Progenitor cell of endocrine pancreas (in vitro differentiated cells): ENCODE measurements at regions not wholly inside any gene's neighbourhood (a gene's known extent, or its start where the extent isn't known, plus 50 kb on each side); places are given as distances from the start of the nearest gene placed in this dataset.

Experiments
- DNase-seq: peaks from one replicate; pipeline ENCODE4 v3.0.0; 2021; ENCODE audit warnings: low spot score; ENCODE audit not compliant: unreplicated experiment
- H3K27ac Mint-ChIP-seq: 2 replicates; pipeline ENCODE4 v1.8.0; 2021; ENCODE audit warnings: mild to moderate bottlenecking, moderate library complexity, mixed read lengths
- H3K27me3 Mint-ChIP-seq: 2 replicates; pipeline ENCODE4 v1.8.0; 2021; ENCODE audit warnings: mixed read lengths
- H3K36me3 Mint-ChIP-seq: 2 replicates; pipeline ENCODE4 v1.8.0; 2022; ENCODE audit warnings: mixed read lengths; ENCODE audit not compliant: insufficient read depth
- H3K4me1 Mint-ChIP-seq: 2 replicates; pipeline ENCODE4 v1.8.0; 2021; ENCODE audit warnings: low read depth, mixed read lengths
- H3K4me3 Mint-ChIP-seq: 2 replicates; pipeline ENCODE4 v1.8.0; 2021; ENCODE audit warnings: low read depth, mild to moderate bottlenecking, moderate library complexity, mixed read lengths
- H3K9me3 Mint-ChIP-seq: 2 replicates; pipeline ENCODE4 v1.8.0; 2021; ENCODE audit warnings: low read depth, mixed read lengths
- TF ChIP-seq, protein P1 (sequence below): fragments of 200-600 bp; sonication (generic); IDR thresholded peaks from one replicate; pipeline ENCODE4 v1.5.0; 2021; ENCODE audit warnings: antibody characterized with exemption, mild to moderate bottlenecking; ENCODE audit not compliant: unreplicated experiment

DNA sequence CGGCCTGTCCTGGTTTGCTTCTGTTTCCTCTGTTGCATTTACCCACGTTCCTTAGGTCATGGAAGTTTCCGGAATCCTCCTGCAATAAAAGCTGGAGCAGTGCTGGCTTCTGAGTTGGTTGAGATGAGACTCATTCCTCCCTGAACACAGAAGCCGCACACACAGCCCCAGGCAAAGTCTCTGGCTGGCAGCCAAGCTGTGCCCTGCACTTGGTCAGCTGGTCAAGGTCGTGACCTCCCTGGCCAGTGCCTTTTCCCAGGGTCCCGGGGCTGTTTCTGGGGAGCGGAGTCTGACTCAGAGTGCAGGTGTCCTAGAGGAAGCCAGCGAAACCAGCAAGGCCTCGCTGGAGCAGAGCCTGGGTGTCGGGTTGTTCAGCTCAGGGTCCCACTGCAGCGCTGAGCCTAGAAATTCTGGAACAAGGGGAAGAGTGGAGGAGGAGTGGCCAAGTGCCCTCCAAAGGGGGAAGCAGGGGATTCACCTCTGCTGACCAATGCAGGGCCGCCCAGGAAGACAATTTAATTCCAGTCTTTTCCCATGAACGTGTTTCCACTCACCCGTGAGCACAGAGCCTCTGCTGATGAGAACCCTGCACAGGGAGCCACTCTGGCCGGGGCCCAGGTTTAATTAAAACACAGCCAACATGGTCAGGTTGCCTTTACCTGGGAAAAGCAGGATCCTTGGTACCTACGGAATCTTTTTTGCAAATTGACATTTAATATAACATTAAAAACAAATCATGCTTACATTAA is 245.5 kb upstream of the PPP2R2D start:
- peaks cover 18% of the 10 kb centered on the region for H3K27me3 Mint-ChIP-seq
- no peak overlapping the region for H3K27ac Mint-ChIP-seq
- H3K4me1 Mint-ChIP-seq: peaks cover 3% of the 10 kb centered on the region

DNA sequence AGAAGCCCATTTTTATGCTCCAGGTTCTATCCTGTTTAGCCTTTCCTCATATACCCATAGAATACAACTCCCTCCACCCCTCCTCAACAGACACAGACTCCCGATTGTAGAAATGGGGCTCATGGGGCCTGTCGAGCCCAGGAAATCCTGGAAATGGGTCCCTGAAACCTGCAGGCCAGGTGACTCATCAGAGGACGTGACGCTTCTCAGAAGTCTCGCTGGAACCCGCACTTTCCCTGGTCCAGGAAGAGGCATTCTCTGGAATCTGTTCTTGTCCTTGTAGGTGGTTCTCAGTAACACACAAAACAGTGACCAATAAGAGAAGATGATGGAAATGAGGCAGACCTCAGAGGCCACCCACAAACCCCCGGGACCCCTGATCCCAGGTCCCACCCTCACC is 244.8 kb upstream of the PPP2R2D start:
- no peak overlapping the region for H3K27ac Mint-ChIP-seq
- H3K9me3 Mint-ChIP-seq: peaks cover 4% of the 10 kb centered on the region
- peaks cover 17% of the 10 kb centered on the region for H3K27me3 Mint-ChIP-seq
- DNase-seq: no peak
- peaks cover 3% of the 10 kb centered on the region for H3K4me1 Mint-ChIP-seq
- H3K4me3 Mint-ChIP-seq: no peak overlapping the region
- H3K36me3 Mint-ChIP-seq: no peaks in the 10 kb centered on the region
- TF ChIP-seq, protein P1, sequence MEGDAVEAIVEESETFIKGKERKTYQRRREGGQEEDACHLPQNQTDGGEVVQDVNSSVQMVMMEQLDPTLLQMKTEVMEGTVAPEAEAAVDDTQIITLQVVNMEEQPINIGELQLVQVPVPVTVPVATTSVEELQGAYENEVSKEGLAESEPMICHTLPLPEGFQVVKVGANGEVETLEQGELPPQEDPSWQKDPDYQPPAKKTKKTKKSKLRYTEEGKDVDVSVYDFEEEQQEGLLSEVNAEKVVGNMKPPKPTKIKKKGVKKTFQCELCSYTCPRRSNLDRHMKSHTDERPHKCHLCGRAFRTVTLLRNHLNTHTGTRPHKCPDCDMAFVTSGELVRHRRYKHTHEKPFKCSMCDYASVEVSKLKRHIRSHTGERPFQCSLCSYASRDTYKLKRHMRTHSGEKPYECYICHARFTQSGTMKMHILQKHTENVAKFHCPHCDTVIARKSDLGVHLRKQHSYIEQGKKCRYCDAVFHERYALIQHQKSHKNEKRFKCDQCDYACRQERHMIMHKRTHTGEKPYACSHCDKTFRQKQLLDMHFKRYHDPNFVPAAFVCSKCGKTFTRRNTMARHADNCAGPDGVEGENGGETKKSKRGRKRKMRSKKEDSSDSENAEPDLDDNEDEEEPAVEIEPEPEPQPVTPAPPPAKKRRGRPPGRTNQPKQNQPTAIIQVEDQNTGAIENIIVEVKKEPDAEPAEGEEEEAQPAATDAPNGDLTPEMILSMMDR: no peak

More for the DNA sequence above, 245.5 kb upstream of the PPP2R2D start:
- Mint-ChIP-seq H3K36me3 (no peaks in the 10 kb centered on the region), H3K4me3 (no peak overlapping the region), H3K9me3 (no peaks in the 10 kb centered on the region)
- DNase-seq: no peak
- TF ChIP-seq, protein P1: no peak

DNA sequence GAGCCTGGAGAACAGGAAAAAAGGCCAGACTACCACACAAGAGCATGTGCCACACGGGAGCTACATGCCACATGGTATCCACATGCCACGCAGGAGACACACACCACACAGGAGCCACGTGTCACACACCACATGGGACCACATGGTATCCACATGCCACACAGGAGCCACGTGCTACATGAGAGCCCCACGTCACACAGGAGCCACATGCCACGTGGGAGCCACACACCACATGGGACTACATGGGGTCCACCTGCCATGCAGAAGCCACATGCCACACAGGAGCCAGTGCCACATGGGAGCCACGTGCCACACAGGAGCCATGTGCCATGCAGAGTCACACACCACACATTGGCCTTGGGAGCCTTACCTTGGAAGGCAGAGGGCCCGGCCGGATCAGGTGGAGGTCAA is 244.4 kb upstream of the PPP2R2D start:
- Mint-ChIP-seq H3K9me3 (peaks cover 4% of the 10 kb centered on the region), H3K4me3 (no peak overlapping the region), H3K27me3 (peaks cover 13% of the 10 kb centered on the region), H3K36me3 (no peaks in the 10 kb centered on the region), H3K27ac (no peak overlapping the region), H3K4me1 (peaks cover 3% of the 10 kb centered on the region)
- TF ChIP-seq, protein P1: no peak
- DNase-seq: no peak

DNA sequence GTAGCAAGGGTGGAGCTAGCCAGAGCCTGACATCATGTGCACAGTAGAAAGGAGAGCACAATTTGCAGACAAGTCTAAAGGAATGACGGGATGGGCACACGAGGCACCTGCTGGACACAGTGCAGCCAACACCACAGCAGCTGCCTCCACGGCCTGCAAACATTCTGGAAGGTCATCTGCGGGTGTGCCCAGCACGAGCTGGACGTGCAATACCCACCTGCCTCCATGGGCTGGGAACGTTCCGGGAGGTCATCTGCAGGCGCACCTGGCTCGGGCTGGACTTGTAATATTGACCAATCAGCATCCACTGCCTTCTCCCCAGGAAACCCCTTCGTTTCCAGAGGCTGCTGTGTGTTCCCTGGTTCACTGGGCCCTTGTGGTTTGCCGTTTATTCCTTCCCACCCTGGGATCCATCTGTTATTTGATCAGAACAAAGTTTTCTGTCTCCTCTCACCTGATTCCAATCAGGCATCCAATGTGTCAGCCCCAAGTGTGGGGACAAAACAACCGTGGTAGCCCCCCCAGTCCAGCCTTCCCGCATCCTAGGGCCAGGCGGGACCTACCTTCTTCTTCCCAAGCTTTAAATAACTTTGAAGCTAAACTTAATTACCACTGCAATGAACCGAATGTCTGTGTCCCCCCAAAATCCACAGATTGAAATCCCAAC is 243.4 kb upstream of the PPP2R2D start:
- H3K4me3 Mint-ChIP-seq: no peak overlapping the region
- H3K9me3 Mint-ChIP-seq: peaks cover 4% of the 10 kb centered on the region
- H3K4me1 Mint-ChIP-seq: peaks cover 1% of the 10 kb centered on the region
- H3K27ac Mint-ChIP-seq: no peak overlapping the region
- TF ChIP-seq, protein P1: no peak
- no peak for DNase-seq
- H3K27me3 Mint-ChIP-seq: peaks cover 8% of the 10 kb centered on the region
- no peaks in the 10 kb centered on the region for H3K36me3 Mint-ChIP-seq

DNA sequence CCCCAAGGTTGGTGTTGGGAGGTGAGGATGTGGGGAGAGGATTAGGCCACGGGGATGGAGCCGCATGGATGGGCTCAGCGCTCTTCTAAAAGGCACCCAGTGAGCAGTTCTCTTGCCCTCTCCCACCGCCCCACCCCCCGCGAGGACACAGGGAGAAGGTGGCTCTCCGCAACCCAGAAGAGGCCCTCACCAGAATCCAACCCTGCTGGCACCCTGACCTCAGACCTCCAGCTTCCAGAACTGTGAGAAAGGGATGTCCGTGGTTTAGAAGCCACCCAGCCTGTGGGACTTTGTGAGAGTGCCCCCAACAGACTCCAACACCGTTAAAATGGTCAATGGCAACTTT is 242.8 kb upstream of the PPP2R2D start:
- Mint-ChIP-seq H3K4me3 (no peak overlapping the region), H3K27me3 (peaks cover 4% of the 10 kb centered on the region), H3K4me1 (peaks cover 1% of the 10 kb centered on the region), H3K36me3 (no peaks in the 10 kb centered on the region), H3K9me3 (peaks cover 4% of the 10 kb centered on the region), H3K27ac (no peak overlapping the region)
- TF ChIP-seq, protein P1: no peak
- no peak for DNase-seq
